Mesothelial cell of epicardium (in vitro differentiated cells): ENCODE measurements at regions not wholly inside any gene's neighbourhood (a gene's known extent, or its start where the extent isn't known, plus 50 kb on each side); places are given as distances from the start of the nearest gene placed in this dataset.

Source experiments
- DNase-seq, 2 experiments: peaks; one replicate each; pipeline ENCODE4 v3.0.0; 2021; ENCODE audit warnings: low spot score in 2 of 2; ENCODE audit not compliant: unreplicated experiment in 2 of 2
- H3K27ac Mint-ChIP-seq: 2 replicates; pipeline ENCODE4 v1.8.0; 2021; ENCODE audit warnings: mixed read lengths
- H3K27me3 Mint-ChIP-seq: 2 replicates; pipeline ENCODE4 v1.8.0; 2021; ENCODE audit warnings: low read depth, mixed read lengths
- H3K36me3 Mint-ChIP-seq: 2 replicates; pipeline ENCODE4 v1.8.0; 2021; ENCODE audit warnings: mixed read lengths
- H3K4me1 Mint-ChIP-seq: 2 replicates; pipeline ENCODE4 v1.8.0; 2021; ENCODE audit warnings: mixed read lengths
- H3K4me3 Mint-ChIP-seq: 2 replicates; pipeline ENCODE4 v1.8.0; 2021; ENCODE audit warnings: mild to moderate bottlenecking, moderate library complexity, mixed read lengths
- H3K9me3 Mint-ChIP-seq: 2 replicates; pipeline ENCODE4 v1.8.0; 2021; ENCODE audit warnings: mixed read lengths
- TF ChIP-seq, protein P1 (sequence below): fragments of 200-600 bp; sonication (generic); IDR thresholded peaks from one replicate; pipeline ENCODE4 v1.5.0; 2021; ENCODE audit warnings: antibody characterized with exemption; ENCODE audit not compliant: unreplicated experiment

DNA sequence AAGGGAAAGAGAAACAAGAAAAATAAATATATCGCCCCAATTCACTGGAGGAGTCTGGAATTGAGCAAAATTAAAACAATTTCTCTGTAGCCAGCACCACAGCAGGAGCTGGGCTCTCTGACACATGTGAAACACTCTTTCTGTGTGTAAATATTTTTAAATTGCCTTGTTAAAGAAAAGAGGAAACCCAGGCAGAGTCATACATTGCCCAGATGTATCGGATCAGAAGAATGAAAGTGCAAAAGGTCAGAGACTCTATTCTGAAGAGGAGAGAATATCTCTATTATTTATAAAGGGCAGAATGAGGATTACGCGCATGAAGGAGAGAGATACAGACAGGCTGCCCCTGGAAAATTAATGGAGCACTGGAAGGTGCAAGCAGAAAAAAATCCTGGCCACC is 127.0 kb upstream of the MAN1A1 start:
- Mint-ChIP-seq H3K4me1 (peaks cover 33% of the 10 kb centered on the region), H3K4me3 (no peak overlapping the region), H3K36me3 (peaks cover 10% of the 10 kb centered on the region), H3K27me3 (no peaks in the 10 kb centered on the region), H3K27ac (peak overlapping the region; percentile 59), H3K9me3 (peaks cover 14% of the 10 kb centered on the region)
- TF ChIP-seq, protein P1, sequence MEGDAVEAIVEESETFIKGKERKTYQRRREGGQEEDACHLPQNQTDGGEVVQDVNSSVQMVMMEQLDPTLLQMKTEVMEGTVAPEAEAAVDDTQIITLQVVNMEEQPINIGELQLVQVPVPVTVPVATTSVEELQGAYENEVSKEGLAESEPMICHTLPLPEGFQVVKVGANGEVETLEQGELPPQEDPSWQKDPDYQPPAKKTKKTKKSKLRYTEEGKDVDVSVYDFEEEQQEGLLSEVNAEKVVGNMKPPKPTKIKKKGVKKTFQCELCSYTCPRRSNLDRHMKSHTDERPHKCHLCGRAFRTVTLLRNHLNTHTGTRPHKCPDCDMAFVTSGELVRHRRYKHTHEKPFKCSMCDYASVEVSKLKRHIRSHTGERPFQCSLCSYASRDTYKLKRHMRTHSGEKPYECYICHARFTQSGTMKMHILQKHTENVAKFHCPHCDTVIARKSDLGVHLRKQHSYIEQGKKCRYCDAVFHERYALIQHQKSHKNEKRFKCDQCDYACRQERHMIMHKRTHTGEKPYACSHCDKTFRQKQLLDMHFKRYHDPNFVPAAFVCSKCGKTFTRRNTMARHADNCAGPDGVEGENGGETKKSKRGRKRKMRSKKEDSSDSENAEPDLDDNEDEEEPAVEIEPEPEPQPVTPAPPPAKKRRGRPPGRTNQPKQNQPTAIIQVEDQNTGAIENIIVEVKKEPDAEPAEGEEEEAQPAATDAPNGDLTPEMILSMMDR: no peak
- no peak for DNase-seq

DNA sequence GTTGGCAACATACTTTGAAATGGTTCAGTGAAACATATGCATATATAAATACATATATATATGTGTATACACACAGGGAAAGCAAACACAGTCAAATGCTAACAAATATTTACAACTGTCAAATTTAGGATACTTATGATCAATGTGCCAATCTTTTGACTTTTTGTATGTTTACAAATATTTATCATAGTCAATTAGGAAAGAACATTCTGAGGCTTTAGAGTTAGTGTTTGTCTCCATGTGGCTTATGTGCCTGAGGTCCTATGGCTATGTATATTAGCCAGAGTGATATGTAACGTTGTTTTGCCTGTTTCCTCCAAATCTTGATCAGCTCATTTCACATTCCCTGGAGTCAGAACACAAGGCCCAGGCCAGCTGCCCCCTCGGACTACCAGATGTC is 126.5 kb upstream of the MAN1A1 start:
- H3K36me3 Mint-ChIP-seq: peaks cover 10% of the 10 kb centered on the region
- TF ChIP-seq, protein P1: no peak
- no peak for DNase-seq
- H3K9me3 Mint-ChIP-seq: peaks cover 19% of the 10 kb centered on the region
- no peaks in the 10 kb centered on the region for H3K27me3 Mint-ChIP-seq
- H3K4me1 Mint-ChIP-seq: peaks cover 28% of the 10 kb centered on the region
- H3K4me3 Mint-ChIP-seq: no peak overlapping the region
- H3K27ac Mint-ChIP-seq: peak overlapping the region; percentile 59

DNA sequence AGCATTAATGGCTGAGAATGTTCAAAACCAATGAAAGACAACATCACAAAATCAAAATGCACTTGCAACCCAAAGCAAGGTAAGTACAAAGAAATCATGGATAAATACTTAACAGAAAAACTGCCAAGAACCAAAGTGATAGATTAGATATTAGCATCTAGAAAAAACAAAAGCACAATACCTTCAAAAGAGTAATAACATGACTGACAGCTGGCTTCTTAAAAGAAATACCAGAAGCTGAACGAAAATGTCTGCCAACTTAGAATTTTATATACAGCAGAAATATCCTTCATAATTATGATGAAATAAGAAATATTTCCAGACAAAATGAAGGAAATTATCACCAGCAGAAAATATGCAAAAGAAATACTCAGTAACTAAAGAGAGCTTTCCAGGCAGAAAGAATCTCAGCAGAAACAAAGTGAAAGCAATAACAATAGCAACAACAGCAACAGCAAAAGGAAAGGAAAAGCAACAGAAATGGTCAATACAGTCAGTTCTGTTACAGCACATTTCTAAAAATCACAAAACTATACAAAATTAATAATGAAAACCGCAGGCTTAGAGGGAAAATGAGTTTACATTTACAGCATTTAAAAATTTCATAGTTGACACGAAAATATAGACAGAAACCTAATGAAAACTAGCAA is 121.5 kb upstream of the MAN1A1 start:
- Mint-ChIP-seq H3K36me3 (peaks cover 12% of the 10 kb centered on the region), H3K27ac (no peak overlapping the region), H3K27me3 (no peaks in the 10 kb centered on the region), H3K9me3 (peaks cover 28% of the 10 kb centered on the region), H3K4me1 (peaks cover 9% of the 10 kb centered on the region), H3K4me3 (no peak overlapping the region)
- TF ChIP-seq, protein P1: no peak
- DNase-seq: no peak

DNA sequence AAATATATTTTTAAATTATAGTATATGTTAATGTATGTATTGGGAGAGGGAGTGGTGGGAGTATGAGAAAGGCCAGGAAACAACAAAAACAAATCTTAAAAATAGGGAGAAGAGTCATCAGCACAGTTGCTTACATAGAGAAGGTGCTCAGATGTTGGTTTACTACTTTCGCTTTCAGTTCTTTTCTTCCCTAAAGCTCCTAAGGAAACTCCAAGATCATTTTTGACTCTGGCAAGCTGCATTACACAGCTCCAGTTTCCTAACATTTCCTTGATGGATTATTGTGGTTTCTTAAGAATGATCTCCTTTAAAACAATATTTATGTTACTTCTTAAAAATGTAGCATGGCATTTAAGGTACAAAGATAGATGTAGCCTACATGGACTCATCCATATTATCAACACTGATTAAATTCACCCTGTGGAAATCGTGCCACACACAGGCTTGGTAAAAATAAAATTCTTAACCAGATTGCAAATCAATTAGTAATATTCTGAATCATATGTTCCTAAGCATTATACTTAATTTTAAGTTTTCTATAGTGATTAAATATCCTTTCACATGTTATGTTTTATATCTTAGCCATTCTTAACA is 118.0 kb upstream of the MAN1A1 start:
- H3K36me3 Mint-ChIP-seq: peaks cover 8% of the 10 kb centered on the region
- peaks cover 8% of the 10 kb centered on the region for H3K4me1 Mint-ChIP-seq
- peaks cover 21% of the 10 kb centered on the region for H3K9me3 Mint-ChIP-seq
- TF ChIP-seq, protein P1: no peak
- H3K27ac Mint-ChIP-seq: no peak overlapping the region
- H3K4me3 Mint-ChIP-seq: no peak overlapping the region
- no peaks in the 10 kb centered on the region for H3K27me3 Mint-ChIP-seq
- DNase-seq: no peak

DNA sequence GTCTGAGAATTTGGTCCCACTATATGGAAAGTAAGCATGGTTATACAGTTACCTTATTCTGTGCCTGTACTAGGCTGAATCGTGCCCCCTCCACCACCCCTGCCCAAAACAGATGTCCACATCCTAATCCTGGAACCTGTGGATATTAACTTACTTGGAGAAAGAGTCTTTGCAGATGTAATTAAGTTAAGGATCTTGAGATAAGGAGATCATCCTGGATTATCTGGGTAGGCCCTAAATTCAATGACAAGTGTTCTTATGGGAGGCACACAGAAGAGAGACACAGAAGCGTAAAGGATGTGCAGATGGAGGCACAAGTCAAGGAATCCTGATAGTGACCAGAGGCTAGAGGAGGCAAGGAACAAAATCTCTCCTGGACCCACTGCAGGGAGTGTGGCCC is 116.7 kb upstream of the MAN1A1 start:
- H3K27ac Mint-ChIP-seq: no peak overlapping the region
- DNase-seq: no peak
- peaks cover 12% of the 10 kb centered on the region for H3K9me3 Mint-ChIP-seq
- TF ChIP-seq, protein P1: no peak
- H3K27me3 Mint-ChIP-seq: no peaks in the 10 kb centered on the region
- peaks cover 8% of the 10 kb centered on the region for H3K4me1 Mint-ChIP-seq
- H3K36me3 Mint-ChIP-seq: peaks cover 4% of the 10 kb centered on the region
- H3K4me3 Mint-ChIP-seq: no peak overlapping the region
